H1 (cell line): ENCODE measurements at regions not wholly inside any gene's neighbourhood (a gene's known extent, or its start where the extent isn't known, plus 50 kb on each side); places are given as distances from the start of the nearest gene placed in this dataset.

ENCODE experiments used
- BRCA1 ChIP-seq: IDR thresholded peaks from 2 replicates; pipeline ENCODE4 v1.6.1; 2012; ENCODE audit warnings: low read depth, low read length, improper control_type of control experiment
- EP300 ChIP-seq, 2 experiments: IDR thresholded peaks; 1 replicate in 1 of 2; 2 replicates in 1 of 2; pipeline ENCODE4 v1.6.1; 2011 to 2012; ENCODE audit warnings: low read depth in 2 of 2, low read length in 2 of 2, mild to moderate bottlenecking in 2 of 2, borderline replicate concordance in 1 of 2, inconsistent platforms in 1 of 2, moderate library complexity in 1 of 2
- KDM4A ChIP-seq: IDR thresholded peaks from one replicate; pipeline ENCODE4 v1.7.1; 2012; ENCODE audit warnings: low read depth, mild to moderate bottlenecking, moderate library complexity, low read length, inconsistent platforms; ENCODE audit not compliant: severe bottlenecking
- RXRA ChIP-seq: IDR thresholded peaks from 2 replicates; pipeline ENCODE4 v1.6.1; 2011; ENCODE audit warnings: low read depth, mild to moderate bottlenecking, low read length, moderate library complexity; ENCODE audit not compliant: insufficient read depth

- TF ChIP-seq RXRA = no peak
- no peak for TF ChIP-seq EP300 (IDR thresholded peaks at IDR 0.05; ENCODE audit: borderline replicate concordance in 1 of 2, low read depth in 2 of 2, low read length in 2 of 2)
- TF ChIP-seq KDM4A = no peak
- TF ChIP-seq BRCA1 = no peak
These were observed 63.2 kb upstream of the NABP1 start (continued) for GRCh38 chr2:191614759-191615158.
